ENCODE measurements at regions not wholly inside any gene's neighbourhood (a gene's known extent, or its start where the extent isn't known, plus 50 kb on each side); places are given as distances from the start of the nearest gene placed in this dataset.

GRCh38 chr13:95352486-95352885 lies 51.2 kb upstream of the ABCC4 start:
- no peak for TF ChIP-seq CTCF (IDR thresholded peaks at IDR 0.05)
- no peak for TF ChIP-seq EZH2phosphoT487 (IDR thresholded peaks at IDR 0.05)

Measured in neural progenitor cell (in vitro differentiated cells).